SH-SY5Y (cell line): ENCODE measurements at regions not wholly inside any gene's neighbourhood (a gene's known extent, or its start where the extent isn't known, plus 50 kb on each side); places are given as distances from the start of the nearest gene placed in this dataset.

Experiments
- GATA2 ChIP-seq: IDR thresholded peaks from 2 replicates; pipeline ENCODE4 v1.6.1; 2011; ENCODE audit warnings: mild to moderate bottlenecking, low read depth, low read length
- GATA3 ChIP-seq: IDR thresholded peaks from 2 replicates; pipeline ENCODE4 v1.6.1; 2011; ENCODE audit warnings: low read depth, mild to moderate bottlenecking, low read length, moderate library complexity

DNA sequence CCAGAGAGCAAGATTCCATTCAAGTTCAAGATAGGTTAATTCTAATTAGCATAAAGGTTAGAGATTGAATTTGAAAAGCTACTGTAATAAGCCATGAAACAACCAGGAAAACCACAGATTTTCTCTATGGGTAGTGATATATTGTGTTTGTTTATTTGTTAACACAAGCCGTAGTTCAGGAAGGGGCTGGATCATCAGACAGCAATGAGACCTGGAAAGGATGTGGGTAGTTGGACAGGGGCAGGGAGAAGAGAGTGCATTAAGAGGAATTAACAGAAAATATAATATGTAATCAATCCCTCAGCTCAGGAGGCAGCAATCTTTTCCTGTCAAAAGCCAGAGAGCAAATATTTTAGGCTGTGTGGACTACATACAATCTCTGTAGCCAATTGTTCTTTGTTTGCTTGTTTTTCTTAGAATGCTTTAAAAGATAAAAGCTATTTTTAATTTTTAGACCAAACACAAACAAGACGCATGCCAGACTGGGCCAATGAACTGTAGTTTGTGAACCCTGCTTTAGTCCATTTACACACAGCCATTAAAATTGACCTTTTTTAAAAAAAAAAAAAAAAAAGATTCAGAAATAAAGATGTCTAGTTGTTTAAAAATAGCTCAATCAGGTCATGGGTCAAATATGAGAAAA lies 398.7 kb upstream of the MARCKS start:
- TF ChIP-seq GATA3 (no peak), GATA2 (no peak)

DNA sequence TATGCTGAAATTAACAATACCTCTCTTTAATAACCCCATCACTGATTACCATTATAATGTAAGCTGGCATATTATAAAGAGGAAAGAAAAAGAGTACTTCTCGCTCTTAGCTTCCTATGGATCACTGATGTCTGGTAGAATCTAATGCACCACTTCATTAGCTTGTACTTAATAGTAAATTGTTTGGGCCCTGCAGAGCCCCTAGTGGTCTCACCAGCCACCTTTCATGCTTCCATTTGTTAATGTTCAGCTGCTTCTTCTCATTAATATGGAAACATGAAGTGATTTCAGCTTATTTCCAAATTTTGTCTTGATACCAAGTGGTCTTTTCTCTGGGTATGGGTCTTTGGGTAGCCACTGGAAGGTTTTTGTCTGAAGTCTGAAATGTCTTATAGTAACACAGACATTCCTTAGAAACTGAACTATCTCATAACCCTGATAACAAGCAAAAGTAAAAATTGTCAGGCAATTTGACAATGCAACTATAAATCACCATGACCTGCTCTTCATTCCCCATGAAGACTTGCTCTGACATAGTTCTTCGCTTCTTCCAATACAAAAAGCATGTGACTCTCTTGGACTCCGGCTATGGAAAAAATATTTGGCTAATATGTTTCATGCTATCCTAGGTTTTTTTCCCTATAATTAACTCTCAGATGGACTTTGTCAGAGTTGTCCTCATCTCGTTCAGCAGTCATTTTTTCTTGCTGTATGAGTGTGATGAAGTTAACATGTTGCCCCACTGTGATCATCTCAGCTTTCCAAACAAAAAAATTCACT lies 395.8 kb upstream of the MARCKS start:
- TF ChIP-seq GATA2 (no peak), GATA3 (no peak)

- no peak for TF ChIP-seq GATA2
- no peak for TF ChIP-seq GATA3
Observed at GRCh38 chr6:113464536-113464935, 392.6 kb upstream of the MARCKS start.

GRCh38 chr6:113464960-113465359 lies 392.2 kb upstream of the MARCKS start:
- TF ChIP-seq GATA2 (no peak), GATA3 (no peak)

- TF ChIP-seq GATA2 (no peak), GATA3 (no peak)
Observed at GRCh38 chr6:113466526-113466925, 390.6 kb upstream of the MARCKS start.

- TF ChIP-seq GATA3 (no peak), GATA2 (no peak)
Observed at GRCh38 chr6:113475392-113475791, 381.8 kb upstream of the MARCKS start.

- TF ChIP-seq GATA3 (no peak), GATA2 (no peak)
Observed at GRCh38 chr6:113476937-113477839, 380.0 kb upstream of the MARCKS start.

GRCh38 chr6:113480616-113481015 lies 376.5 kb upstream of the MARCKS start:
- TF ChIP-seq GATA3 (no peak), GATA2 (no peak)

DNA sequence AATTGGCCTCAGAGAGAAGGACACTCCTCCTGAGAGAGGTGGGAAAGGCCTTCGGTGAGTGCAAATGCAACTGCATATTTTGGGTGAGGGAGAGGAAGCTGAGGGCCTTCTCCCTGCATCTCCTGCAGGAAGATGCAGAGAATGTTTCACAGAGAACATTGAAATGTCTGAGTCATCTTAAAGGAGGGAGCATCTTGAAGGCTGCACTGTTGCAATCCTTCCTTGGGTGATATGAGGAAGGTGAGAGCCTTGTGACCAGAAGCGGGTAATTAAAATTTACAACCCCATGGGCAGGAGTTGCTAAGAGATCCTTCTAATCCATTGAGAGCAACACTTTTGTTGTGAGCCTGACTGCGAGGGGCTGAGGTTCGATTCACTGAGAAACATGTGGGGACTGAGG lies 375.7 kb upstream of the MARCKS start:
- TF ChIP-seq GATA3 (no peak), GATA2 (no peak)

DNA sequence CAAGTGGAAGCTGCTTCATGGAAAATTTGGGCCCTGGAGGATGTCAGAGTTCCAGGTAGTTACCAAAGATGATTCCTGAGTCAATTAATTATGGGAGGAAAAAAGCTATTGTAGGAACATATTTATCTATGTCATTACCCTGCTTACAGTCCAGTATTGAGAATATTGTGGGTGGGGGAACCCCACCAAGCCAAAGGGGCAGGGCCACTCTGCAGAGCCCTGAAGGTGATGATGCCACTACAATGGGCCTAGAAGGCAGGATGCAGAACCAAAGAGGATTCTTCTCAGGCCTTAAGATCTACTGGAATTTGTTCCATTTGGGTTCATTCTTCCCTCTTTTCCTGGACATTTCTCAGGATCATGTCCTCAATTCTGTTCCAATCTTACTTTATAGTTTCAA lies 375.2 kb upstream of the MARCKS start:
- TF ChIP-seq GATA3 (no peak), GATA2 (no peak)

DNA sequence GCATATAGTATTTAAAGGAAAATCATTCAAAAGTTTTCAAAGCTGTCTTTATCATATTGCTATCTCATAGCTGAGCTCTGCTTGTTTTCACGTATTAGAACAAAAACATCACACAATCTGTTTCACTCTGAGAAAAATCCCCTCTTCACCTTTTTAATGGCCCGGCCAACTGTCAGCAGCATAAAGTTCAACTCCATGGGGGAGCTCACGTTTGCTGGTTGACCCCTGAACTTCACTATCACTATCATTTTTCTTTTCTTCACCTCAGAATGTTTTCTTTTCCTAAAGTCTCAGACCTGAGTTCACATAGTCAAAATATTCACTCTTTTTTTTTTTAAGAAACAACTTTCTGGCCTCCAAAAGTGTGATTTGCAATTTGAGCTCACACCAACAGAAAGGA lies 374.4 kb upstream of the MARCKS start:
- TF ChIP-seq GATA3 (no peak), GATA2 (no peak)

GRCh38 chr6:113486199-113486598 lies 370.9 kb upstream of the MARCKS start:
- TF ChIP-seq GATA2, result no peak
- no peak for TF ChIP-seq GATA3

DNA sequence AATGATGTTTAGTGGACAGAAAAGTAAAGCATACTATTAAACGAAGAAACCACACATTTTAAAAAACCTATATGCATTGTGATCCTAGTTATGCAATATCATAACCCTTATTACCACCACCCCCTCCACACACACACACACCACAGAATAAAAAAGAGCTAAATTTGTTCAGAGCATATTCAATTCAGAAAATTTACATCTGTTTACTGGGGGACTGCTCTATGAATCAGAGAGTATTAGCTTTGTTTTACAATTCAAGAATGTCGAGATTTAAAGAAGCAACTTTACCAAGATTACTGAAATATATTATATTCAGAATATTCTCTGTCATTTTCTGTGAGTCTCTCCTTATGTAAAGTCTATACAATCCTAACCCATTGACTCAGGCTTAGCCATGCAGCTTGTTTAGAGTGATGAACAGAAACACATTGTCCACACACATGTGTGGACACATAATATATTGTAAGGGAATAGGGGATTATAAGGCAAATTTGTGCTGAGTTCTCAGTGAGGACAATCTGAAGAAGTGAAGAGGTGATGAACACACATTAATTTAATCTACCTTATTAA lies 369.6 kb upstream of the MARCKS start:
- TF ChIP-seq GATA2 (no peak), GATA3 (no peak)

DNA sequence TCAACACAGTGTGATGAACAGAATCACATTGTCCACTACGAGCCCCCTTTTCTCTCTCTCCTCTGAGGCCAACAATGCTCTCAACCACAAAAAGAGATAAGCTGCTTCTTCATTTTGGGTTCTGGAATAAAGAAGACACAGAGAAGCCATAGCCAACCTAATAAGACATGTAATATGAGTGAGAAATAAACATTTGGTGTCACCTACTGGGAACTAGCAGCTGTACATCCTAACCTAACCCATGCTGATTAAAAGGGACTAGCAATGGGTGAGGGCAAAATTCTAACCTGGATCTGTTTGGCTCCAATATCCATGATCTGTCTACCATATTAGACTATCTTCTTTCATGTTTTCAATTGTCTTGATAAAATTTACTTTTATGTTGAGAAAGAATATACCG lies 369.1 kb upstream of the MARCKS start:
- TF ChIP-seq GATA2, result no peak
- TF ChIP-seq GATA3, result no peak
